Left ventricle myocardium inferior (tissue), 1 donor: ENCODE measurements at regions not wholly inside any gene's neighbourhood (a gene's known extent, or its start where the extent isn't known, plus 50 kb on each side); places are given as distances from the start of the nearest gene placed in this dataset.
"Not testable (repeated sequence)": the region's sequence is repeated elsewhere in the genome, so short reads cannot be mapped to it uniquely, and the experiment has no call there.

Experiments
- DNase-seq: peaks from one replicate; pipeline ENCODE4 v3.0.0-alpha.2; 2020
- H3K27ac ChIP-seq: fragments of 200-600 bp; replicated peaks from 2 replicates; pipeline ENCODE4 v1.8.0; 2021
- H3K27me3 ChIP-seq: fragments of 200-600 bp; 2 replicates; pipeline ENCODE4 v1.8.0; 2021; ENCODE audit warnings: low read depth
- H3K36me3 ChIP-seq: fragments of 200-600 bp; 2 replicates; pipeline ENCODE4 v1.8.0; 2021
- H3K4me1 ChIP-seq: fragments of 200-600 bp; 2 replicates; pipeline ENCODE4 v1.8.0; 2021
- H3K4me3 ChIP-seq: fragments of 200-600 bp; 2 replicates; pipeline ENCODE4 v1.8.0; 2021; ENCODE audit warnings: mild to moderate bottlenecking, moderate library complexity
- H3K9me3 ChIP-seq: fragments of 200-600 bp; replicated peaks from 2 replicates; pipeline ENCODE4 v1.8.0; 2021
- intact Hi-C: fragments of 100-400 bp; cut with micrococcal nuclease; formaldehyde crosslinking; loops from one replicate; pipeline ENCODE4 v1.11.0; 2022
- TF ChIP-seq, protein P1 (sequence below): fragments of 200-600 bp; IDR thresholded peaks from 2 replicates; pipeline ENCODE4 v1.8.0; 2021; ENCODE audit warnings: antibody characterized with exemption, mild to moderate bottlenecking, borderline replicate concordance
- donor health status: DM: no; HTN: yes; CAD: no; lungs with severe emphysema.

GRCh38 chr6:147991961-147992360, 350.7 kb upstream of the SASH1 start:
- DNase-seq, result no peak

DNA sequence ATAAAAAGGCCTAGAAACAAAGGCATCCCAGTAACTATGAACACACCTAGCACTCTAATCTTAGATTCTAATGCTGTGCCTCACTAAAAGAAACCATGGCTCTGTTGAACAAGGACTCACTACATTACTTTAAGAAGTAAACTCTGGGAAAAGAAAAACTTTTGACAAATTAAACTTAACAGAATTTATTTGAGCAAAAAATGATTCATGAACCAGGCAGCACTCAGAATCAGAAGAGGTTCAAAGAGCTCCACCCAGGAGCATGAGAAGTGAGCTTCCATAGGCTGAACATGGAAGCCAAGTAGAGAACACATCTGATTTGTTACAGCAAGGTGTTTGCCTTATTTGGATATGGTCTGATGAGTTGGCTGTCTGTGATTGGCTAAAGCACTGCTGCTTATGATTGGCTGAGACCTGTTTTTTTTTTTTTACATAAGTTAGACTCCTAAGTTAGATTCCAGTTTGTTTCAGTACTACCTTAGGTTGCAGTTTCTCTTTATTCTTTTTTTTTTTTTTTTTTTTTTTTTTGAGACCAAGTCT, 343.6 kb upstream of the SASH1 start:
- intact Hi-C loops, result no loop called here
- no peaks in the 10 kb centered on the region for H3K4me1 ChIP-seq
- no peaks in the 10 kb centered on the region for H3K27me3 ChIP-seq
- H3K9me3 ChIP-seq, result peaks cover 8% of the 10 kb centered on the region
- DNase-seq, result no peak
- no peaks in the 10 kb centered on the region for H3K36me3 ChIP-seq
- H3K27ac ChIP-seq, result no peak overlapping the region
- TF ChIP-seq, protein P1, sequence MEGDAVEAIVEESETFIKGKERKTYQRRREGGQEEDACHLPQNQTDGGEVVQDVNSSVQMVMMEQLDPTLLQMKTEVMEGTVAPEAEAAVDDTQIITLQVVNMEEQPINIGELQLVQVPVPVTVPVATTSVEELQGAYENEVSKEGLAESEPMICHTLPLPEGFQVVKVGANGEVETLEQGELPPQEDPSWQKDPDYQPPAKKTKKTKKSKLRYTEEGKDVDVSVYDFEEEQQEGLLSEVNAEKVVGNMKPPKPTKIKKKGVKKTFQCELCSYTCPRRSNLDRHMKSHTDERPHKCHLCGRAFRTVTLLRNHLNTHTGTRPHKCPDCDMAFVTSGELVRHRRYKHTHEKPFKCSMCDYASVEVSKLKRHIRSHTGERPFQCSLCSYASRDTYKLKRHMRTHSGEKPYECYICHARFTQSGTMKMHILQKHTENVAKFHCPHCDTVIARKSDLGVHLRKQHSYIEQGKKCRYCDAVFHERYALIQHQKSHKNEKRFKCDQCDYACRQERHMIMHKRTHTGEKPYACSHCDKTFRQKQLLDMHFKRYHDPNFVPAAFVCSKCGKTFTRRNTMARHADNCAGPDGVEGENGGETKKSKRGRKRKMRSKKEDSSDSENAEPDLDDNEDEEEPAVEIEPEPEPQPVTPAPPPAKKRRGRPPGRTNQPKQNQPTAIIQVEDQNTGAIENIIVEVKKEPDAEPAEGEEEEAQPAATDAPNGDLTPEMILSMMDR, result no peak
- no peak overlapping the region for H3K4me3 ChIP-seq

More at GRCh38 chr6:147991961-147992360, 350.7 kb upstream of the SASH1 start:
- intact Hi-C loops, result no loop called here
- Histone ChIP-seq H3K9me3 (no peaks in the 10 kb centered on the region), H3K4me3 (no peak overlapping the region), H3K4me1 (no peaks in the 10 kb centered on the region), H3K36me3 (no peaks in the 10 kb centered on the region), H3K27me3 (no peaks in the 10 kb centered on the region), H3K27ac (no peak overlapping the region)
- TF ChIP-seq, protein P1, result no peak

DNA sequence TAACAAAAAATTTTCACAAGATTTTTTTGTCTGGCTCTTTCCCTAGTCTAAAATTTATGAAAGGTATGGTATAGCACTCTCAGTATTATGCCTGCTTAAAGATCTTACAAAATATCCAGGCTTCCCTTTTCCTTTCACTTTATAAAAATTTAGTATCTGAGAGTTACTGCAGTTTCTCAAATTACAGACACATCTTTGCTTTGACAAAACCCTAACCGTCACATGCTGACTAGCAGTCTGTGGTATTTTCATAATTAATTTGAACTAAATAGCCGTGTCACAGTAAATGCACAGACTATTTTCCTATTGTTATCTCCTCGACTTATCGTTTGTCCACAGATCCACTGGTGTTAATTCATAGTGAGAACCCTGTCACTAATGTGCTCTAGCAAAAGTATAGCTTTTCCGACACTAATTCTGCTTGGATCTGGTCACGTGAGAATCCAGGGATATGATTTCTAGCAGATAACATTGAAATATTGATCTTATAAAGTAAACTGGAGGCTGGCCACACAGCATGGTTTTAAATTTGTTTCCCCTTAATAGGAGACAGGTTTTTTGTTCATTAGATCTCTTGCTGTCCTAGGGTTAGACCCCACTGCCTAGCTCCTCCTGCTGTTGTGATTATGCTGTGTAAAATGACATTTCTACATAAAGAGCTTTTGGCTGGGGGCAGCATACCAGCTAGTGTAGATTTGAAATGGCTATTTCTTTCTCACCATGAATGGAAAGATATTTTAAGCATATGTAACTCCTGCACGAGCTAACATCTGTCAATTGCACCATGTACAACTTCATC, 340.6 kb upstream of the SASH1 start:
- Histone ChIP-seq H3K36me3 (no peaks in the 10 kb centered on the region), H3K27ac (no peak overlapping the region)
- TF ChIP-seq, protein P1, result no peak

DNA sequence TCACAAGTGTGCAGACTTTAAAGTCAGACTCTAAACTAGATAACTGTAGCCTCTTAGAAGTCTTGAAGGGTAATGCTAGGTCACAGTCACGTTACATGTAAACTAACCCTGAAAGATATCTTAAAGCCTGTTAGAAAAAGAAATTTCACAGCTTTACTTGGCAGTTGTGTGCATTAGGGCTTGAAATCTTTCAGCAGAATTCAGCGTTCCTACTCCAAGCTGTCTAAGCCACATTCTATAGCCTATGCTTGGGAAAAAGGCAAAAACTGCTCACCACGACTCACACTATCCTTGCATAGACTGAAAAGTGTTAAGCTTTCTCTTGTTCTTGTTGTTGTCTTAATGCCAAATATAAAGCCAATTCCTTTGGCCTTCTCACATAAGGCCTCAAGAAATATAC, 338.0 kb upstream of the SASH1 start:
- intact Hi-C loops, result no loop called here
- Histone ChIP-seq H3K9me3 (peaks cover under 1% of the 10 kb centered on the region), H3K27me3 (no peaks in the 10 kb centered on the region), H3K36me3 (no peaks in the 10 kb centered on the region), H3K27ac (no peak overlapping the region), H3K4me3 (no peak overlapping the region), H3K4me1 (no peaks in the 10 kb centered on the region)
- TF ChIP-seq, protein P1, result no peak
- no peak for DNase-seq

More for the DNA sequence above, 340.6 kb upstream of the SASH1 start:
- Histone ChIP-seq H3K4me3 (no peak overlapping the region), H3K9me3 (peaks cover 8% of the 10 kb centered on the region), H3K4me1 (no peaks in the 10 kb centered on the region), H3K27me3 (no peaks in the 10 kb centered on the region)
- intact Hi-C loops, result no loop called here
- DNase-seq, result no peak

DNA sequence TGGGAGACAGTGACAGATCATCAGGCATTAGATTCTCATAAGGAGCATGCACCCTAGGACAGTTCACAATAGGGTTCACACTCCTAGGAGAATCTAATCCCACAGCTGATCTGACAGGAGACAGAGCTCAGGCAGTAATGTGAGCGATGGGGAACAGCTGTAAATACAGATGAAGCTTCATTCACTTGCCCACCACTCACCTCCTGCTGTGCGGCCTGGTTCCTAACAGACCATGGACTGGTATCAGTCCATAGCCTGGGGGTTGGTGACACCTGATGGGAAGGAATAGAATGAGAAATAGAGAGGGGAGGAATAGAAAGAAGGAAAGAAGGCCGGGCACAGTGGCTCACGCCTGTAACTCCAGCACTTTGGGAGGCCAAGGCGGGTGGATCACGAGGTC, 336.8 kb upstream of the SASH1 start:
- H3K4me3 ChIP-seq, result no peak overlapping the region
- intact Hi-C loops, result no loop called here
- H3K36me3 ChIP-seq, result no peaks in the 10 kb centered on the region
- TF ChIP-seq, protein P1, result no peak
- peaks cover 12% of the 10 kb centered on the region for H3K9me3 ChIP-seq
- H3K4me1 ChIP-seq, result no peaks in the 10 kb centered on the region
- H3K27me3 ChIP-seq, result no peaks in the 10 kb centered on the region
- no peak for DNase-seq
- H3K27ac ChIP-seq, result no peak overlapping the region

- H3K27ac ChIP-seq, DNase-seq, H3K4me3 ChIP-seq, intact Hi-C loops, H3K36me3 ChIP-seq, H3K27me3 ChIP-seq, H3K4me1 ChIP-seq: not testable (repeated sequence)
- H3K9me3 ChIP-seq, result peaks cover 20% of the 10 kb centered on the region
Measured at GRCh38 chr6:148010516-148010915, 332.1 kb upstream of the SASH1 start.
